Retinal pigment epithelial cell (primary cell): ENCODE measurements at regions not wholly inside any gene's neighbourhood (a gene's known extent, or its start where the extent isn't known, plus 50 kb on each side); places are given as distances from the start of the nearest gene placed in this dataset.
A peak's percentile ranks its signal among the peaks of the same experiment; 100 is the strongest.

Experiments used
- DNase-seq: peaks from one replicate; pipeline ENCODE4 v3.0.0-alpha.2; 2010; ENCODE audit warnings: low read depth
- H3K4me3 ChIP-seq: 2 replicates; pipeline ENCODE4 v1.5.1; 2011; ENCODE audit warnings: mild to moderate bottlenecking, low read length, control low read depth, moderate library complexity
- TF ChIP-seq, protein P1 (sequence below): conservative IDR thresholded peaks from 2 replicates; pipeline ENCODE4 v1.5.1; 2011; ENCODE audit warnings: low read depth, low read length, control low read depth, inconsistent platforms

DNA sequence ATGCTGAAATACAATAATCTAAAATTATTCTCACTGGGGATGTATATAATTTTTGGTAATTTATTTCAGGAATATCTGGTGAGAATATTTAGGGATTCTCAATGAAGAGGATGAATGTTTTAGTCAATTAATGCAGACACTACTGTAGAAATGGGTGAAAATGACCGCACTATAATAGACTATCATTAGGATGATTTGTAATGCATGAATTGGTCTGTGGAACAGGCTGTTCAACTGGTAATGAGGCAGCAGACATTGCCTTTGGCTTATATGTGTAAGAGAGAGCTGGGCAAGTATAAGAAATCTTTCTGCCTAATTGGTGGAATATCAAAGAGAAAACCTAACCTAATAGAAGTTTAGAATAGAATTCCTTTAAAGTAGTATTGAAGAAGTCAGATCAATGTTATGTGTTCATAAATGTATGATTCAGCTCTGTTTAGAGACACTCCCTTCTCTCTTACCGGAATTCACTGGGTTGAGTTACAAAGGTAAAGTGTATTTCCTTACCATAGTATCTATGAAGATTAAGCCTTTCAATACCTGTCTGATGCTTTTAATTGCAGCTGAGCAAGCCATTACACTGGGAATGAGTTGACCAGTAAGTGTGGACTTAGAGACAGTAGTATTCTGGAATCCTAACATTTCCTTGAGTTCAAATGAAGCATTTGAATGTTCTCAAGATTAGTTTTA is 274.5 kb downstream of the S1PR1 start:
- no peak overlapping the region for H3K4me3 ChIP-seq
- no peak for DNase-seq
- TF ChIP-seq, protein P1, sequence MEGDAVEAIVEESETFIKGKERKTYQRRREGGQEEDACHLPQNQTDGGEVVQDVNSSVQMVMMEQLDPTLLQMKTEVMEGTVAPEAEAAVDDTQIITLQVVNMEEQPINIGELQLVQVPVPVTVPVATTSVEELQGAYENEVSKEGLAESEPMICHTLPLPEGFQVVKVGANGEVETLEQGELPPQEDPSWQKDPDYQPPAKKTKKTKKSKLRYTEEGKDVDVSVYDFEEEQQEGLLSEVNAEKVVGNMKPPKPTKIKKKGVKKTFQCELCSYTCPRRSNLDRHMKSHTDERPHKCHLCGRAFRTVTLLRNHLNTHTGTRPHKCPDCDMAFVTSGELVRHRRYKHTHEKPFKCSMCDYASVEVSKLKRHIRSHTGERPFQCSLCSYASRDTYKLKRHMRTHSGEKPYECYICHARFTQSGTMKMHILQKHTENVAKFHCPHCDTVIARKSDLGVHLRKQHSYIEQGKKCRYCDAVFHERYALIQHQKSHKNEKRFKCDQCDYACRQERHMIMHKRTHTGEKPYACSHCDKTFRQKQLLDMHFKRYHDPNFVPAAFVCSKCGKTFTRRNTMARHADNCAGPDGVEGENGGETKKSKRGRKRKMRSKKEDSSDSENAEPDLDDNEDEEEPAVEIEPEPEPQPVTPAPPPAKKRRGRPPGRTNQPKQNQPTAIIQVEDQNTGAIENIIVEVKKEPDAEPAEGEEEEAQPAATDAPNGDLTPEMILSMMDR = no peak

DNA sequence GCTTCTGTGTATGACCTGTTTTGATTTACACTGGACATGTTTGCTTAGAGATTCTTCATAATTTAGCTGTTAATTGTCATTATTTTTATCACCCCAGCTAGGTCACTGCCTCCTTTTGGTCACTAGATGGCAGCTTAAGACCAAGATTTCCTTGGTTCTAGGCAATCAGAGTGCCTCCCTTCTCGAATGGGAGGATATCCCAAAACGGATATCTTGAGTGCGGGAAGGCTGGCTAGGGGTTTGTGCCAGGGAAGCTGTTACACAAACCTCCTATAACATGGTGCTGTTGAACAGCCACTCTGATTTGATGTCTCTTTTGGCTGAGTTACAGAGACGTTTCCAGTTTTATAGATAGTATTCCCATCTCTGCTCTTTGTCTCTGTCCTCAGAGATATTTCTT is 283.5 kb downstream of the S1PR1 start:
- no peak overlapping the region for H3K4me3 ChIP-seq
- DNase-seq = no peak
- TF ChIP-seq, protein P1 = peak; percentile 86

DNA sequence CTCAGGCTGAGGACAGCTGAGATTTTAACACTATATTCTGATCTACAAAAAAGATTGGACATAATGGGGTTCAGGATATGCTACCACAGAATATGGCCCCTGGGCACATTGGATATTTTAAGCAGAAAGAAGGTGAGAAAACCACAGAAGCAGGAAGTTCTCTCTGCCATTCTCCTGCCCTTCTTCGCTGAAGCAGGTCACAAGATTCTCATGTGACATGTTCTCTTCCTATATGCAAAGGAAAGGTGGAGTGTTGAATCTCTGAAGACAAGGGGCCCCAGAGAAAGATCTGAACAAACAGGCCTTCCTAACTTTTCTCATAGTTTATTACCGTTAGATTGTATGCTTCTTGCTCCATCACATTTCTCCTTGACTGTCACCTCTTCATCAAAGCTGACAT is 285.7 kb downstream of the S1PR1 start:
- DNase-seq = no peak
- H3K4me3 ChIP-seq = no peak overlapping the region
- TF ChIP-seq, protein P1 = no peak

DNA sequence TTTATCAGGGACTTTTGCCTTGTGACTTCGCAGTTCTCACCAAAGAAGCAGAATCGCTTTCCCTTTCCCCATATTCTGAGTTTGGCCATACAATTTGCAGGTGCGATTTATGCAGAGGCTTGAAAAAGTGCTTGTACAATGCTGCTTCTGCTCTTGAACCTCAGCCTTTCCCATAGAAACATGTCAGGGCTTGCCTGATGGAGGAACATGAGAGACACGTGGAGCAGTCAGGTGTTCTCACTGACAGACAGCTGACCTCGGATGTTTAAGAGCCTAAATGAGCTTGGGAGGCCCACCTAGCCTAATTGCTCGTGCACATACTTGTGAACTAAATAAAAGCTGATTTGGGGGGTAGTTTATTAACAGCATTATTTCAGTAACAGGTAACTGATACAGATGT is 290.0 kb downstream of the S1PR1 start:
- DNase-seq = no peak
- no peak overlapping the region for H3K4me3 ChIP-seq
- TF ChIP-seq, protein P1 = no peak

DNA sequence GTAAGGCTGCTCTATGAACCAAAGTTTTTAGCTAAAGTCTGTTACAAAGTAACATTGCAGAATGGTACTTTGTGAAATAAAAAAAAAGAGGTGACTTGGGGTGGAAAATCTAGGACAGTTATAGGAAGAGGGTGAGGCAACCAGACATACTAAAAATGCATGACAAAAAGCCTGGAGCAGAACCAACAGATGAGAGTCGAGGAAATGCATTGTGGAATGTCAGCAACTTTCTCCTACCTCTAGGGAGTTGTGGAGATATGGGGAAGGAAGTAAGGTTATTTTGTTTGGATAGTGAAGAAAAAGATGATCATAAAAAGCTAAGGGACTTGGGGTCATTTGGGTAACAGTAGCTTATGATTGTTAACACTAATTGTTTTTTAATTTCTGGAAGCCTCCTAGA is 295.6 kb downstream of the S1PR1 start:
- no peak for DNase-seq
- TF ChIP-seq, protein P1 = no peak
- H3K4me3 ChIP-seq = no peak overlapping the region

DNA sequence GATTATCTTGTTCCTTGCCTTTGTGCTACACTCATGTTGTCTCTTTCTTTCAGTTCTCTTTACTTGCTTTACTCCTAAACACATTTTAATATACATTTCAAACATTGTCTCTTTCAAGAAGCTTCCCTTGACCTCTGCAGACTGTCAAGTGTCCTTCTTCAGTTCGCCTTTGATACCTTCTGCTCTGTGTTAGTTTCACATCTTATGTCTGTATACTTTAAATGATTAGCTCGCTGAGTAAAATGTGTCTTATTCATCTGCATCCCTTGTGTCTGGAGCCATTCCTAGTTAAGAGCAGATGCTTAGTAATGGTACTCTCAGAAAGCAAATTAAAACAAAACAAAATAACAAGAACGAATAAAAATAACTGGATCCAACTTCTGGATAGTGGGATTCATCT is 303.3 kb downstream of the S1PR1 start:
- TF ChIP-seq, protein P1 = no peak
- H3K4me3 ChIP-seq = no peak overlapping the region
- no peak for DNase-seq

DNA sequence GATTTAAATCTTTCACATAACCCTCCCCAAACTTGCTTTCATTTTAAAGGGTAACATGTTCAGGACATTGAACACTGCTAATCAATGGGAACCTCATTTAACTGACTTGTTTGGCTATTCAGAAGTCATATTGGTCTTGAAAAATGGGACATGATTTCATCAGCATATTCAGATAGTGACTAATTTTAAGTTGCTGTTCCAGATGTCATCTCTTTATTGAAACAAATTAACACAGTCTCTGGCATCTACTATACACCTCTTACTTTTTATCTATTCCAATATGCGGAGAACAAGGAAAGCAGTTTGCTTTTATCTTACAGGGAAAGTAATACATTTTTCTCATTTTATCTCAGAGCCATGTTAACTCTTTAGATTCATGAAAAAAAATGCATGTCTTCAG is 310.1 kb downstream of the S1PR1 start:
- H3K4me3 ChIP-seq = no peak overlapping the region
- no peak for DNase-seq
- TF ChIP-seq, protein P1 = no peak
